Psoas muscle (tissue), 7 donors: ENCODE measurements at regions not wholly inside any gene's neighbourhood (a gene's known extent, or its start where the extent isn't known, plus 50 kb on each side); places are given as distances from the start of the nearest gene placed in this dataset.

Experiments
- ATAC-seq, 4 donors: fragments of 200-7000 bp; cut with Tn5 transposase; one replicate each; pipeline ENCODE4 v1.9.1; 2020; ENCODE audit warnings: moderate library complexity in 3 of 4, mild to moderate bottlenecking in 2 of 4
- DNase-seq, 2 donors: peaks; one replicate each; pipeline ENCODE4 v3.0.0-alpha.2; 2020
- H3K27ac ChIP-seq: fragments of 200-600 bp; one replicate; pipeline ENCODE4 v1.8.0; 2022
- H3K27me3 ChIP-seq, 3 donors: fragments of 200-600 bp in 1 of 3; one replicate each; pipeline versions ENCODE4 v1.6.1 to v1.8.0; 2013 to 2022; ENCODE audit warnings: low read length in 2 of 3, mild to moderate bottlenecking in 2 of 3, moderate library complexity in 1 of 3; ENCODE audit not compliant: insufficient read depth in 3 of 3
- H3K36me3 ChIP-seq, 2 donors: fragments of 200-600 bp in 1 of 2; one replicate each; pipeline versions ENCODE4 v1.6.1 to v1.8.0; 2013 to 2022; ENCODE audit warnings: low read depth in 1 of 2, mild to moderate bottlenecking in 1 of 2, moderate library complexity in 1 of 2; ENCODE audit not compliant: insufficient read depth in 1 of 2
- H3K4me1 ChIP-seq: fragments of 200-600 bp; one replicate; pipeline ENCODE4 v1.8.0; 2022
- H3K4me3 ChIP-seq: fragments of 200-600 bp; one replicate; pipeline ENCODE4 v1.8.0; 2022; ENCODE audit warnings: mild to moderate bottlenecking
- H3K9me3 ChIP-seq: fragments of 200-600 bp; one replicate; pipeline ENCODE4 v1.8.0; 2022
- CTCF ChIP-seq: fragments of 200-600 bp; IDR thresholded peaks from one replicate; pipeline ENCODE4 v1.8.0; 2022; ENCODE audit warnings: antibody characterized with exemption
- WGBS, 3 donors: extraction: QIAGEN DNeasy Blood & Tissue Kit; methylation state at CpG; one replicate each; pipeline versions ENCODE4 v1.1.6 to v1.1.7; 2013; 5-methylcytosine and 5-hydroxymethylcytosine counted together
- intact Hi-C, 2 donors: fragments of 100-400 bp; cut with DNase I; formaldehyde crosslinking; loops; one replicate each; pipeline versions ENCODE4 v1.11.0 to v1.14.2; 2022
- donor health status: healthy with polysubstance abuse.
- donor health status: DM: no; HTN: no; CAD: no; lungs with moderate emphysema.
- donor health status: Bipolar disorder and iron deficiency.
- donor health status: healthy.
- donor health status: DM: yes; HTN: yes; CAD: no.
- donor health status: DM: no; HTN: no; CAD: no.
- donor health status: DM: yes; HTN: yes; CAD: no.

- H3K36me3 ChIP-seq = no peaks in the 10 kb centered on the region
- H3K9me3 ChIP-seq = no peaks in the 10 kb centered on the region
- intact Hi-C loops = loop anchor here in 1 of 2 donors (5.0 kb wide), 1 partner anchor 48 kb away; no protein-coding TSS in a partner anchor
- ATAC-seq (no peak), DNase-seq (no peak)
- no peak overlapping the region for H3K4me3 ChIP-seq
- no peaks in the 10 kb centered on the region for H3K27me3 ChIP-seq
- peaks cover 4% of the 10 kb centered on the region for H3K4me1 ChIP-seq
- WGBS, 3 donors = 89 to 95% (median 93%) methylated on average over 6 of the region's 6 CpGs
- no peak overlapping the region for H3K27ac ChIP-seq
- no peak for TF ChIP-seq CTCF
Measured at GRCh38 chr9:89935115-89935514, 330.3 kb downstream of the GADD45G start.

- intact Hi-C loops = loop anchor here in 1 of 2 donors (5.0 kb wide), 1 partner anchor 48 kb away; no protein-coding TSS in a partner anchor
- Histone ChIP-seq H3K9me3 (no peaks in the 10 kb centered on the region), H3K4me1 (no peaks in the 10 kb centered on the region), H3K27ac (no peak overlapping the region), H3K27me3 (no peaks in the 10 kb centered on the region), H3K36me3 (no peaks in the 10 kb centered on the region), H3K4me3 (no peak overlapping the region)
- ATAC-seq (no peak), DNase-seq (no peak)
- 75 to 84% (median 78%) methylated on average over 4 of the region's 4 CpGs for WGBS, 3 donors
- no peak for TF ChIP-seq CTCF
Measured at GRCh38 chr9:89935801-89936200, 331.0 kb downstream of the GADD45G start.

- TF ChIP-seq CTCF = no peak
- Histone ChIP-seq H3K4me3 (no peak overlapping the region), H3K4me1 (peaks cover 8% of the 10 kb centered on the region), H3K36me3 (no peaks in the 10 kb centered on the region), H3K27ac (no peak overlapping the region), H3K27me3 (no peaks in the 10 kb centered on the region), H3K9me3 (no peaks in the 10 kb centered on the region)
- DNase-seq (no peak), ATAC-seq (no peak)
- WGBS, 3 donors = 91 to 97% (median 97%) methylated on average over 2 of the region's 2 CpGs
- intact Hi-C loops = loop anchor here in 1 of 2 donors (5.0 kb wide), 1 partner anchor 50 kb away; no protein-coding TSS in a partner anchor
Measured at GRCh38 chr9:89937051-89937450, 332.2 kb downstream of the GADD45G start.

GRCh38 chr9:89939181-89939580 is 334.4 kb downstream of the GADD45G start:
- ATAC-seq (no peak), DNase-seq (no peak)
- Histone ChIP-seq H3K9me3 (no peaks in the 10 kb centered on the region), H3K4me3 (no peak overlapping the region), H3K27ac (no peak overlapping the region), H3K4me1 (peaks cover 21% of the 10 kb centered on the region), H3K36me3 (no peaks in the 10 kb centered on the region), H3K27me3 (no peaks in the 10 kb centered on the region)
- intact Hi-C loops = loop anchor here in 1 of 2 donors (5.0 kb wide), 1 partner anchor 52 kb away; no protein-coding TSS in a partner anchor
- WGBS, 3 donors = 77 to 88% (median 78%) methylated on average over 6 of the region's 6 CpGs
- TF ChIP-seq CTCF = no peak
